H9 (cell line): ENCODE measurements at regions not wholly inside any gene's neighbourhood (a gene's known extent, or its start where the extent isn't known, plus 50 kb on each side); places are given as distances from the start of the nearest gene placed in this dataset.

Source experiments
- DNase-seq: peaks from one replicate; pipeline ENCODE4 v3.0.0-alpha.2; 2017
- H2AFZ ChIP-seq: one replicate; pipeline ENCODE4 v1.6.1; 2013; ENCODE audit warnings: mild to moderate bottlenecking, low read length, control low read depth, moderate library complexity
- H2AK5ac ChIP-seq: 2 replicates; pipeline ENCODE4 v1.6.1; 2013; ENCODE audit warnings: low read length, control low read depth, mixed read lengths; ENCODE audit not compliant: insufficient read length
- H2BK120ac ChIP-seq: one replicate; pipeline ENCODE4 v1.6.1; 2013; ENCODE audit warnings: low read depth, mild to moderate bottlenecking, low read length, control low read depth, inconsistent platforms; ENCODE audit not compliant: poor library complexity, severe bottlenecking
- H2BK12ac ChIP-seq: 2 replicates; pipeline ENCODE4 v1.6.1; 2013; ENCODE audit warnings: low read length, control low read depth, mixed read lengths, low read depth; ENCODE audit not compliant: insufficient read length
- H2BK15ac ChIP-seq: 2 replicates; pipeline ENCODE4 v1.6.1; 2013; ENCODE audit warnings: low read depth, low read length, control low read depth
- H2BK20ac ChIP-seq: one replicate; pipeline ENCODE4 v1.6.1; 2013; ENCODE audit warnings: low read depth, mild to moderate bottlenecking, low read length, control low read depth, inconsistent platforms; ENCODE audit not compliant: poor library complexity, severe bottlenecking
- H2BK5ac ChIP-seq: 2 replicates; pipeline ENCODE4 v1.6.1; 2013; ENCODE audit warnings: low read length, control low read depth, mixed read lengths; ENCODE audit not compliant: insufficient read length
- H3K14ac ChIP-seq: 2 replicates; pipeline ENCODE4 v1.6.1; 2013; ENCODE audit warnings: low read length, control low read depth; ENCODE audit not compliant: insufficient read depth
- H3K18ac ChIP-seq: 2 replicates; pipeline ENCODE4 v1.6.1; 2013; ENCODE audit warnings: low read depth, mild to moderate bottlenecking, mixed read lengths, low read length, control low read depth; ENCODE audit not compliant: insufficient read length
- H3K23ac ChIP-seq: 2 replicates; pipeline ENCODE4 v1.6.1; 2013; ENCODE audit warnings: low read length, control low read depth, mixed read lengths, low read depth; ENCODE audit not compliant: insufficient read length
- H3K23me2 ChIP-seq: 2 replicates; pipeline ENCODE4 v1.6.1; 2013; ENCODE audit warnings: low read depth, mild to moderate bottlenecking, mixed read lengths, low read length, control low read depth; ENCODE audit not compliant: insufficient read length, poor library complexity, severe bottlenecking
- H3K27ac ChIP-seq: 2 replicates; pipeline ENCODE4 v1.5.1; 2013; ENCODE audit warnings: low read length, control low read depth, mixed read lengths, low read depth; ENCODE audit not compliant: insufficient read length
- H3K27me3 ChIP-seq: 2 replicates; pipeline ENCODE4 v1.6.1; 2013; ENCODE audit warnings: low read length, control low read depth, inconsistent platforms; ENCODE audit not compliant: insufficient read depth
- H3K4ac ChIP-seq: 2 replicates; pipeline ENCODE4 v1.6.1; 2013; ENCODE audit warnings: low read depth, mild to moderate bottlenecking, control low read depth, inconsistent platforms, low read length, moderate library complexity
- H3K4me1 ChIP-seq: 2 replicates; pipeline ENCODE4 v1.6.1; 2013; ENCODE audit warnings: low read length, control low read depth, inconsistent platforms; ENCODE audit not compliant: insufficient read depth
- H3K4me2 ChIP-seq: 2 replicates; pipeline ENCODE4 v1.6.1; 2013; ENCODE audit warnings: low read length, control low read depth, mixed read lengths; ENCODE audit not compliant: insufficient read length, insufficient read depth
- H3K56ac ChIP-seq: 2 replicates; pipeline ENCODE4 v1.6.1; 2013; ENCODE audit warnings: low read depth, mild to moderate bottlenecking, mixed read lengths, low read length, control low read depth; ENCODE audit not compliant: insufficient read length
- H3K79me1 ChIP-seq: 2 replicates; pipeline ENCODE4 v1.6.1; 2013; ENCODE audit warnings: low read depth, mild to moderate bottlenecking, moderate library complexity, low read length, control low read depth, inconsistent platforms; ENCODE audit not compliant: insufficient read depth, poor library complexity, severe bottlenecking
- H3K79me2 ChIP-seq: 2 replicates; pipeline ENCODE4 v1.6.1; 2013; ENCODE audit warnings: low read length, control low read depth, inconsistent platforms; ENCODE audit not compliant: insufficient read depth
- H3K9ac ChIP-seq: 2 replicates; pipeline ENCODE4 v1.6.1; 2013; ENCODE audit warnings: low read length, control low read depth, mixed read lengths; ENCODE audit not compliant: insufficient read length; ENCODE audit errors: extremely low read depth
- H3K9me3 ChIP-seq: one replicate; pipeline ENCODE4 v1.6.1; 2013; ENCODE audit warnings: low read depth, low read length, inconsistent platforms; ENCODE audit not compliant: control insufficient read depth
- H3T11ph ChIP-seq: one replicate; pipeline ENCODE4 v1.6.1; 2013; ENCODE audit warnings: mild to moderate bottlenecking, low read length, control low read depth, inconsistent platforms
- H4K20me1 ChIP-seq: one replicate; pipeline ENCODE4 v1.6.1; 2013; ENCODE audit not compliant: control insufficient read depth, insufficient read length, insufficient read depth
- H4K5ac ChIP-seq: 2 replicates; pipeline ENCODE4 v1.6.1; 2013; ENCODE audit warnings: low read depth, mild to moderate bottlenecking, mixed read lengths, low read length, control low read depth; ENCODE audit not compliant: insufficient read length
- H4K8ac ChIP-seq: replicated peaks from 2 replicates; pipeline ENCODE4 v1.6.1; 2013; ENCODE audit warnings: low read length, control low read depth, mixed read lengths, low read depth; ENCODE audit not compliant: insufficient read length
- H4K91ac ChIP-seq: 2 replicates; pipeline ENCODE4 v1.6.1; 2013; ENCODE audit warnings: low read depth, mild to moderate bottlenecking, moderate library complexity, mixed read lengths, low read length, control low read depth; ENCODE audit not compliant: insufficient read length
- H3K27ac Mint-ChIP-seq, 3 experiments: 2 replicates in 2 of 3; 3 replicates in 1 of 3; pipeline ENCODE4 v1.8.0; 2020 to 2021; ENCODE audit warnings: mixed read lengths in 3 of 3, mild to moderate bottlenecking in 1 of 3, moderate library complexity in 1 of 3
- H3K27me3 Mint-ChIP-seq: 2 replicates; pipeline ENCODE4 v1.8.0; 2021; ENCODE audit warnings: low read depth, mild to moderate bottlenecking, moderate library complexity, mixed read lengths
- H3K36me3 Mint-ChIP-seq, 3 experiments: 2 replicates in 2 of 3; 3 replicates in 1 of 3; pipeline ENCODE4 v1.8.0; 2020 to 2021; ENCODE audit warnings: low read depth in 3 of 3, mixed read lengths in 3 of 3; ENCODE audit not compliant: insufficient read depth in 1 of 3
- H3K4me1 Mint-ChIP-seq, 2 experiments: 2 replicates each; pipeline ENCODE4 v1.8.0; 2020; ENCODE audit warnings: mixed read lengths in 2 of 2
- H3K4me3 Mint-ChIP-seq, 2 experiments: 2 replicates in 1 of 2; 3 replicates in 1 of 2; pipeline ENCODE4 v1.8.0; 2020 to 2021; ENCODE audit warnings: mild to moderate bottlenecking in 2 of 2, mixed read lengths in 2 of 2, moderate library complexity in 1 of 2
- H3K9me3 Mint-ChIP-seq, 2 experiments: 2 replicates in 1 of 2; 3 replicates in 1 of 2; pipeline ENCODE4 v1.8.0; 2020; ENCODE audit warnings: mild to moderate bottlenecking in 2 of 2, mixed read lengths in 2 of 2, moderate library complexity in 1 of 2
- whole genome bisulfite sequencing: extraction: QIAGEN DNeasy Blood & Tissue Kit; methylation state at CpG from one replicate; pipeline ENCODE4 v1.1.7; 2013; ENCODE audit warnings: missing lambda C conversion rate, low lambda C conversion rate, mixed read lengths; ENCODE audit not compliant: insufficient read length; ENCODE audit errors: extremely low coverage; 5-methylcytosine and 5-hydroxymethylcytosine counted together
- TF ChIP-seq, protein P1 (sequence below): fragments of 200-600 bp; sonication (generic); conservative IDR thresholded peaks from 3 replicates; pipeline ENCODE4 v1.8.0; 2021; ENCODE audit warnings: antibody characterized with exemption, mild to moderate bottlenecking

DNA sequence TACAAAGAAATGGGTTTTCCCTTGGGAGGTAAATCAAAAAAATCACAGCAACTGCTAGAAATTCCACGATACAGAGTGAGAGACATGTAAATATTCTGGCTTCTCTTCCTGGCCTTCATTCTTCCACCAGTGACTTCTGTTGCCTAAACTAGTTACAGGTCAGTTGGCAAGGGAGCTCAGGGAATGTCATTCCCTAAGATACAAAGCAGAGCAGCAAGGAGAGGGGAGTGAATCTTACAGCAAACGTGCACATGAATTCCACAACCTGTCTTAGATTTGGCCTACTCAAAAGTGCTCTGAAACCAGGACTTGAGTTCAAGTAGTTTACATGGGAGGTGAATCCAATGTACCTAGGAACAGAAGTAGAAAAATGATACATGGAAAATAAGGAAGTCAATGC lies 445.3 kb upstream of the LRRC7 start:
- H3K9me3 Mint-ChIP-seq = peaks cover 6 to 7% of the 10 kb centered on the region in 2 experiments
- no peak overlapping the region for H3K9ac ChIP-seq
- H2BK120ac ChIP-seq = no peak overlapping the region
- no peak overlapping the region for H3K4me3 Mint-ChIP-seq
- TF ChIP-seq, protein P1, sequence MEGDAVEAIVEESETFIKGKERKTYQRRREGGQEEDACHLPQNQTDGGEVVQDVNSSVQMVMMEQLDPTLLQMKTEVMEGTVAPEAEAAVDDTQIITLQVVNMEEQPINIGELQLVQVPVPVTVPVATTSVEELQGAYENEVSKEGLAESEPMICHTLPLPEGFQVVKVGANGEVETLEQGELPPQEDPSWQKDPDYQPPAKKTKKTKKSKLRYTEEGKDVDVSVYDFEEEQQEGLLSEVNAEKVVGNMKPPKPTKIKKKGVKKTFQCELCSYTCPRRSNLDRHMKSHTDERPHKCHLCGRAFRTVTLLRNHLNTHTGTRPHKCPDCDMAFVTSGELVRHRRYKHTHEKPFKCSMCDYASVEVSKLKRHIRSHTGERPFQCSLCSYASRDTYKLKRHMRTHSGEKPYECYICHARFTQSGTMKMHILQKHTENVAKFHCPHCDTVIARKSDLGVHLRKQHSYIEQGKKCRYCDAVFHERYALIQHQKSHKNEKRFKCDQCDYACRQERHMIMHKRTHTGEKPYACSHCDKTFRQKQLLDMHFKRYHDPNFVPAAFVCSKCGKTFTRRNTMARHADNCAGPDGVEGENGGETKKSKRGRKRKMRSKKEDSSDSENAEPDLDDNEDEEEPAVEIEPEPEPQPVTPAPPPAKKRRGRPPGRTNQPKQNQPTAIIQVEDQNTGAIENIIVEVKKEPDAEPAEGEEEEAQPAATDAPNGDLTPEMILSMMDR = no peak
- WGBS = no CpG with 5 or more reads among the region's 2 CpGs
- H4K20me1 ChIP-seq = no peaks in the 10 kb centered on the region
- H4K91ac ChIP-seq = no peak overlapping the region
- peaks cover 4 to 15% (median 5%) of the 10 kb centered on the region in 3 experiments for H3K36me3 Mint-ChIP-seq
- H3K14ac ChIP-seq = no peak overlapping the region
- no peak overlapping the region for H2BK12ac ChIP-seq
- no peaks in the 10 kb centered on the region for H3K27me3 ChIP-seq
- no peak overlapping the region for H3K18ac ChIP-seq
- peaks cover 2% of the 10 kb centered on the region; the same call in 1 of the 2 replicates for H3K27me3 Mint-ChIP-seq
- no peak overlapping the region for H4K8ac ChIP-seq
- H3T11ph ChIP-seq = no peak overlapping the region
- H2AFZ ChIP-seq = no peak overlapping the region
- H3K23me2 ChIP-seq = no peaks in the 10 kb centered on the region
- no peak overlapping the region for H3K4me2 ChIP-seq
- no peaks in the 10 kb centered on the region for H3K9me3 ChIP-seq
- H3K56ac ChIP-seq = no peak overlapping the region
- H3K4me1 Mint-ChIP-seq = peaks cover 20 to 22% of the 10 kb centered on the region in 2 experiments
- H3K27ac ChIP-seq = no peak overlapping the region
- DNase-seq = no peak
- H3K79me2 ChIP-seq = no peaks in the 10 kb centered on the region
- H2BK5ac ChIP-seq = no peak overlapping the region
- no peak overlapping the region for H2AK5ac ChIP-seq
- H3K27ac Mint-ChIP-seq = no peak overlapping the region
- H3K4ac ChIP-seq = no peak overlapping the region
- peaks cover 2% of the 10 kb centered on the region; the same call in 1 of the 2 replicates for H3K4me1 ChIP-seq
- H3K23ac ChIP-seq = no peak overlapping the region
- no peaks in the 10 kb centered on the region for H3K79me1 ChIP-seq
- no peak overlapping the region for H2BK20ac ChIP-seq
- H2BK15ac ChIP-seq = no peak overlapping the region
- no peak overlapping the region for H4K5ac ChIP-seq
